HCT116 (cell line): ENCODE measurements at regions not wholly inside any gene's neighbourhood (a gene's known extent, or its start where the extent isn't known, plus 50 kb on each side); places are given as distances from the start of the nearest gene placed in this dataset.
A peak's percentile ranks its signal among the peaks of the same experiment; 100 is the strongest.

Source experiments
- ATAC-seq: fragments of 200-7000 bp; cut with Tn5 transposase; 2 replicates; pipeline ENCODE4 v1.9.1; 2020; ENCODE audit warnings: mild to moderate bottlenecking, moderate library complexity
- BruUV-seq: library from RNA; stranded (reverse); fragments of 400-500 nt; replicated peaks from 2 replicates; lab custom pipeline; 2021; lab: Mats Ljungman, UMichigan
- CTCF ChIA-PET: fragments of 300-600 bp; sonication (Branson Sonifier 250); formaldehyde crosslinking; loops from one replicate; lab custom pipeline; 2021; ENCODE audit warnings: antibody characterized with exemption; lab: Charles Lee
- POLR2A ChIA-PET: fragments of 300-600, 350-600 bp; sonication (Branson Sonifier 250); formaldehyde crosslinking; loops from one replicate; lab custom pipeline; 2021; ENCODE audit warnings: antibody characterized with exemption; lab: Charles Lee
- RAD21 ChIA-PET, 2 experiments: fragments of 300-600 bp; sonication (Branson Sonifier 250); formaldehyde crosslinking; loops; one replicate each; lab custom pipeline; 2023; ENCODE audit warnings: low total read pairs in 2 of 2; ENCODE audit not compliant: uncharacterized antibody in 2 of 2, unreplicated experiment in 2 of 2, low non-redundant PET in 1 of 2; lab: Charles Lee
- DNase-seq: peaks from one replicate; pipeline ENCODE4 v3.0.0-alpha.2; 2010; ENCODE audit warnings: low read depth, low spot score
- H2AFZ ChIP-seq: fragments of 200-600 bp; shearing (Covaris generic), sonication (generic); 2 replicates; pipeline ENCODE4 v1.6.1; 2017; ENCODE audit warnings: low read depth, mixed run types, mixed read lengths, antibody characterized with exemption, low read length; ENCODE audit not compliant: poor library complexity, severe bottlenecking
- H3K27ac ChIP-seq: 2 replicates; pipeline ENCODE4 v1.5.1; 2012; ENCODE audit warnings: low read depth, low read length
- H3K27me3 ChIP-seq: fragments of 200-600 bp; sonication (generic); 2 replicates; pipeline ENCODE4 v1.6.1; 2016; ENCODE audit warnings: mixed run types, low read length, mixed read lengths; ENCODE audit not compliant: insufficient read depth
- H3K36me3 ChIP-seq, 2 experiments: fragments of 200-500 bp in 1 of 2; fragments of 200-600 bp in 1 of 2; sonication (Bioruptor generic) in 1 of 2; sonication (generic) in 1 of 2; 2 replicates each; pipeline versions ENCODE4 v1.5.1 to v1.6.1; 2014 to 2016; ENCODE audit warnings: low read length in 2 of 2, inconsistent platforms in 1 of 2, mixed read lengths in 1 of 2, mixed run types in 1 of 2; ENCODE audit not compliant: insufficient read depth in 2 of 2, control insufficient read depth in 1 of 2
- H3K4me1 ChIP-seq, 2 experiments: fragments of 200-600 bp in 1 of 2; sonication (generic) in 1 of 2; 2 replicates each; pipeline versions ENCODE4 v1.5.1 to v1.6.1; 2012 to 2017; ENCODE audit warnings: low read length in 2 of 2, inconsistent platforms in 1 of 2, mild to moderate bottlenecking in 1 of 2, mixed read lengths in 1 of 2, mixed run types in 1 of 2, moderate library complexity in 1 of 2; ENCODE audit not compliant: insufficient read depth in 2 of 2, control insufficient read depth in 1 of 2
- H3K4me2 ChIP-seq: fragments of 200-600 bp; sonication (generic); 2 replicates; pipeline ENCODE4 v1.6.1; 2017; ENCODE audit warnings: mixed run types, low read length, mixed read lengths
- H3K4me3 ChIP-seq, 2 experiments: fragments of 200-600 bp in 1 of 2; sonication (generic) in 1 of 2; replicated peaks in 1 of 2; 2 replicates each; pipeline ENCODE4 v1.5.1; 2011 to 2016; ENCODE audit warnings: low read length in 2 of 2, control low read depth in 1 of 2, low read depth in 1 of 2, mild to moderate bottlenecking in 1 of 2, mixed read lengths in 1 of 2, mixed run types in 1 of 2
- H3K79me2 ChIP-seq: fragments of 200-600 bp; sonication (generic); 2 replicates; pipeline ENCODE4 v1.6.1; 2017; ENCODE audit warnings: mild to moderate bottlenecking, mixed run types, low read length, moderate library complexity, mixed read lengths; ENCODE audit not compliant: insufficient read depth
- H3K9ac ChIP-seq: fragments of 200-600 bp; sonication (generic); 2 replicates; pipeline ENCODE4 v1.6.1; 2016; ENCODE audit warnings: low read length, mixed read lengths
- H3K9me2 ChIP-seq: fragments of 200-600 bp; sonication (generic), shearing (Covaris generic); 2 replicates; pipeline ENCODE4 v1.6.1; 2017; ENCODE audit warnings: mixed run types, mild to moderate bottlenecking, moderate library complexity; ENCODE audit not compliant: insufficient read depth
- H3K9me3 ChIP-seq, 2 experiments: fragments of 200-500 bp in 1 of 2; fragments of 200-600 bp in 1 of 2; sonication (Bioruptor generic) in 1 of 2; sonication (generic) in 1 of 2; 2 replicates each; pipeline ENCODE4 v1.6.1; 2014 to 2017; ENCODE audit warnings: low read length in 2 of 2, mixed read lengths in 2 of 2, inconsistent platforms in 1 of 2, low read depth in 1 of 2, mild to moderate bottlenecking in 1 of 2, mixed run types in 1 of 2, moderate library complexity in 1 of 2; ENCODE audit not compliant: control insufficient read depth in 1 of 2, insufficient read depth in 1 of 2
- H4K20me1 ChIP-seq: fragments of 200-600 bp; sonication (generic), shearing (Covaris generic); 2 replicates; pipeline ENCODE4 v1.6.1; 2017; ENCODE audit warnings: mixed run types, mild to moderate bottlenecking, moderate library complexity; ENCODE audit not compliant: insufficient read depth
- CEBPB ChIP-seq: IDR thresholded peaks from 2 replicates; pipeline ENCODE4 v1.6.1; 2012; ENCODE audit warnings: low read depth
- EGR1 ChIP-seq: IDR thresholded peaks from 2 replicates; pipeline ENCODE4 v1.6.1; 2012; ENCODE audit warnings: low read depth
- EZH2 ChIP-seq: fragments of 200-600 bp; sonication (generic); IDR thresholded peaks from 2 replicates; pipeline ENCODE4 v1.6.1; 2017; ENCODE audit warnings: antibody characterized with exemption, mixed run types
- JUND ChIP-seq: IDR thresholded peaks from 2 replicates; pipeline ENCODE4 v1.6.1; 2012
- POLR2AphosphoS5 ChIP-seq: IDR thresholded peaks from 2 replicates; pipeline ENCODE4 v1.6.1; 2011; ENCODE audit warnings: mild to moderate bottlenecking, low read depth, low read length, moderate library complexity
- RAD21 ChIP-seq: IDR thresholded peaks from 2 replicates; pipeline ENCODE4 v1.6.1; 2012; ENCODE audit warnings: low read depth, mild to moderate bottlenecking
- SIN3A ChIP-seq: IDR thresholded peaks from 2 replicates; pipeline ENCODE4 v1.6.1; 2012; ENCODE audit warnings: low read depth
- SP1 ChIP-seq: IDR thresholded peaks from 2 replicates; pipeline ENCODE4 v1.6.1; 2012; ENCODE audit warnings: low read depth
- TCF7L2 ChIP-seq: IDR thresholded peaks from 2 replicates; pipeline ENCODE4 v1.7.0; 2011; ENCODE audit warnings: borderline replicate concordance, inconsistent platforms; ENCODE audit not compliant: insufficient read depth, insufficient read length; ENCODE audit errors: extremely low read depth
- ZNF274 ChIP-seq: fragments of 200-500 bp; sonication (Bioruptor generic); IDR thresholded peaks from 2 replicates; pipeline ENCODE4 v1.6.1; 2014; ENCODE audit warnings: mild to moderate bottlenecking, low read depth, low read length, inconsistent platforms
- intact Hi-C: fragments of 100-400 bp; cut with micrococcal nuclease; formaldehyde crosslinking; loops from 2 replicates; pipeline ENCODE4 v1.10.0; 2022
- TF ChIP-seq, protein P1 (sequence below): IDR thresholded peaks from 2 replicates; pipeline ENCODE4 v1.6.1; 2012

DNA sequence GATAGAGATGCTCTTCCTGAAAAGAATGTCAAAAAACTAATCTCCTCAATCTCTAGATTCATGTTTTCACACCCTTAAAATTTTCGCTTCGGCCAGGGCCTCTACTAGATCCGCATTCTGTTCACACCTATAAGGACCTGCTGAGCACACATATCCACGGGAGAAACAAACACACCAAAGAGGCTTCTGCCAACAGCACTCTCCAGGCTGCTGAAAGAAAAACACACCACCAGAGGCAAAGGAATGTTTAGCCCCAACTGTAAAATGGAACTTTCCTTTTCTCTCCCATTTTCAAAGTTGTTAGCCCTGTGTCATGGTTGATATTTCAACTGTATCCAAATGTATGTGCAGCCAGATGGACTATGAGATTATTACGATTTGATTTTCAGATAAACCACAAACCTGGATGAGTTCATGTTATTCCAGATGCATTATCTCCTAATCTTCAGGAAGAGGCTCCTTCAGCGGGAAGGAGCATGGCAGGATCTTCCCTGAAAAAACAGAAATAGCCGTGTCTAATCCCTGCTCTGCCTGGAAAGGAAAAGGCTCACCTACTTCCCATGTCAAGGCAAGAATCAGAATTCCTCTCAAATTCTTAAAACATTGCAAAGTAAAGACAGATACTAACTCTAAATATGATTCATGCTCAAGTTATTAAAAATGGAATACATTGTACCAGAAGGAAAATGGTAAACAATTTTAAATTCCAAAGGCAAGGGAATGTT, 442.7 kb upstream of the NR2F2 start:
- Histone ChIP-seq H3K79me2 (no peaks in the 10 kb centered on the region), H3K9me3 (no peaks in the 10 kb centered on the region)
- no peak for DNase-seq

DNA sequence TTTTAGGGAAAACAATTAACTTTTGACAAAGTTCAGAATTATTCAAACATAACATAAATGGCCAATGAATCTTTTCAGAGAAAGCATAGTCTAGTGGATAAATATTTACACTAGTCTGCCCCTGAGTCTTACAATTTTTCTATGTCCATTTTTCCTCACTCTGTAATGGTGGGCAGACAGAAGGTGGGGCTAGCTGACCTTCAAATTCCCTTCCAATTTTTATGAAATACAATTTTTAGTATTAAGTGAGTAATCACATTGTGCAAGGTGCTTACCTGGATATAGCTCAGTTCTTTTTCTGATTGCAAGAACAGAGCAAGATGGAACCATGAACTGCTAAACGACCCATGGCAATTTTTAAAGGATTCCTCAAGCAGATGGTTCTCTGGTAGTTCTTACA, 441.7 kb upstream of the NR2F2 start:
- Histone ChIP-seq H3K9ac (no peak overlapping the region), H4K20me1 (no peaks in the 10 kb centered on the region), H3K9me2 (peaks cover 8% of the 10 kb centered on the region; the same call in 1 of the 2 replicates), H3K4me3 (no peak overlapping the region), H3K27ac (no peak overlapping the region), H2AFZ (no peak overlapping the region), H3K4me2 (no peak overlapping the region), H3K9me3 (no peaks in the 10 kb centered on the region), H3K36me3 (no peaks in the 10 kb centered on the region), H3K27me3 (no peaks in the 10 kb centered on the region), H3K79me2 (no peaks in the 10 kb centered on the region), H3K4me1 (no peaks in the 10 kb centered on the region)
- ChIA-PET CTCF (no interaction called here), RAD21 (no interaction called here), POLR2A (no interaction called here)
- no peak for DNase-seq
- BruUV-seq, result no TSS peak
- TF ChIP-seq POLR2AphosphoS5 (no peak), JUND (no peak), ZNF274 (no peak), CEBPB (no peak), EZH2 (no peak), SIN3A (no peak), RAD21 (peak; percentile 24; the same call in 1 of the 2 replicates)
- TF ChIP-seq, protein P1, sequence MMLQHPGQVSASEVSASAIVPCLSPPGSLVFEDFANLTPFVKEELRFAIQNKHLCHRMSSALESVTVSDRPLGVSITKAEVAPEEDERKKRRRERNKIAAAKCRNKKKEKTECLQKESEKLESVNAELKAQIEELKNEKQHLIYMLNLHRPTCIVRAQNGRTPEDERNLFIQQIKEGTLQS, result no peak
- ATAC-seq, result no peak
- intact Hi-C loops, result no loop called here

More for the DNA sequence above, 442.7 kb upstream of the NR2F2 start:
- H3K36me3 ChIP-seq, result no peaks in the 10 kb centered on the region
- no peaks in the 10 kb centered on the region for H3K27me3 ChIP-seq
- ChIA-PET CTCF (no interaction called here), RAD21 (no interaction called here), POLR2A (no interaction called here)
- intact Hi-C loops, result no loop called here
- H3K9me2 ChIP-seq, result peaks cover 8% of the 10 kb centered on the region; the same call in 1 of the 2 replicates
- TF ChIP-seq SP1 (no peak), RAD21 (no peak), CEBPB (no peak), TCF7L2 (no peak), EGR1 (no peak)
- H2AFZ ChIP-seq, result no peak overlapping the region
- no peaks in the 10 kb centered on the region for H4K20me1 ChIP-seq
- no TSS peak for BruUV-seq
- no peak overlapping the region for H3K27ac ChIP-seq
- H3K4me1 ChIP-seq, result no peaks in the 10 kb centered on the region
- H3K4me2 ChIP-seq, result no peak overlapping the region
- no peak overlapping the region for H3K4me3 ChIP-seq
- ATAC-seq, result no peak
- no peak overlapping the region for H3K9ac ChIP-seq
